Posterior cingulate gyrus (tissue), 11 donors: ENCODE measurements at regions not wholly inside any gene's neighbourhood (a gene's known extent, or its start where the extent isn't known, plus 50 kb on each side); places are given as distances from the start of the nearest gene placed in this dataset.
A peak's percentile ranks its signal among the peaks of the same experiment; 100 is the strongest.
"Not testable (repeated sequence)": the region's sequence is repeated elsewhere in the genome, so short reads cannot be mapped to it uniquely, and the experiment has no call there.

Experiments used
- DNase-seq, 10 donors: peaks; one replicate each; pipeline versions ENCODE4 v3.0.0 to v3.0.0-alpha.2; 2020 to 2021; ENCODE audit warnings: mixed read lengths in 3 of 10
- intact Hi-C: fragments of 100-400 bp; cut with DNase I; formaldehyde crosslinking; loops from one replicate; pipeline ENCODE4 v1.15.1; 2023

DNA sequence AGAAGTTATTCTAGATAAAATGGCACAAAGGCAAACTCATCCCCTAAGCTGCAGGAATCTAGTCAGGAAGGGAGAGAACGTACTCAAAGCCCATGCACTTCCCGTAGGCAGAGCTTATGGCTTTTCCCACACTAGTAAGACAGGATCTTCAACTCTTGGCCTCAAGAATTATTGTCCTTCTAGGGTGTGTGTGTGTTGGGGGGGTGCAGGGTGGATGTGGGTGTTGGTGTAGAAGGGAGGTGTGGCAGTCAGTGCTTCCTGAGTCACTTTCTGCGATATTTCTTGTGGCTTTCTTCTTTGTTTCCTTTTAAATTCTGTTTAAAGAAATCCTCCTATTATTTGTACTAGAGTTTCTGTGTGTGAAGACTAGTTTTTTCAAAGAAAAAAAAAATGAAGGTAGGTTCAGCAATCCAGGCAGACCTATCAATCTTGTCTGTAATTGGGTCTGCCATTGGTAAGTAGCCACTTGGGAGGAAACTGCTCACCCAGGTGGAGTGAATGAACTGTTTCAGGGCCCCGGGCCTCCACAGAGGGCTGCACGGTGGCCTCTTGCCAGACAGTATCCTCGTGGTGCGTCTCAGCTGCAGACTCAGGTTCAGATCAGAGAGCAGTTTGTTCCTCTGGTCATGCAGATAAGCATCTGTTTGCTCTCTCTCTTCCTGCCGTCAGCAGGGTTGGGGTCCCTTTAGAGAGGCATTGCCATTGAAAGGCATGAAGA, 131.9 kb downstream of the NPR3 start:
- DNase-seq, result peak in 2 of 10 donors; percentile 57 to 68
- intact Hi-C loops, result no loop called here

DNA sequence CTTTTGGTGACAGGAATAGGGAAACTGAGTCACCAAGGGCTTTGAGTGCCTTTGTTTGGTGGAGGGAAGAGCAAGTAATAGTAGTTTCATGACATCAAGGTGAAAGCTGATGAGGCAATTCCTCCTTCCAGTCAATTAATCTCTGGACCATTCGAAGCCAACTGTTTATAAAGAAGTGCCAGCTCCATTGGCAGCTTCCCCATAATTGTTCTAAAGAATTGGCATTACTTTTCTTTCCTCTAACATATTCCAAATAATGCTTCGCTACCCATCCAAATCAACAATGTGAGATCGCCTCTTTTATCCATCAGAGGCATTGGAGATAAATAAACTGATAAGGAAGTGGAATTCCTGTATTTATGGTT, 132.4 kb downstream of the NPR3 start:
- intact Hi-C loops, result no loop called here

DNA sequence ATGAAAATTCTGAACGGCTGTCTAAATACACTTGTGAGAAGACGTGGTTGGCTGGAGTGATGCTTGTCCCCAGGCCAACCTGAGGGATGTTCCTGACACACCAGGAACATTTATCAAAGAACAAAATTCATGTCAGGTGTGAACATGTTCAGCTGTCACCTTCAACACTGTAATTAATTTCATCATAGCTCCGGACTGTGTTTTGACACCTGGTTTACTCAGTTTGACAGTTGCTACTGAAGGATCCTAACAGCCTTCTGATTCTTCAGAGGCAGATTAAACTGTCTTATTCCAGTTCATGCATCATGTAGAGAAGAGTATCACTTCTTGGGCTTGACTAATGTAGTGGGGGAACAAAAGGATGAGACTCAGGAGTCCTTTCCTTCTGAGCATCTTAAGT, 134.1 kb downstream of the NPR3 start:
- intact Hi-C loops, result no loop called here
- no peak for DNase-seq

More for the DNA sequence above, 132.4 kb downstream of the NPR3 start:
- no peak for DNase-seq

DNA sequence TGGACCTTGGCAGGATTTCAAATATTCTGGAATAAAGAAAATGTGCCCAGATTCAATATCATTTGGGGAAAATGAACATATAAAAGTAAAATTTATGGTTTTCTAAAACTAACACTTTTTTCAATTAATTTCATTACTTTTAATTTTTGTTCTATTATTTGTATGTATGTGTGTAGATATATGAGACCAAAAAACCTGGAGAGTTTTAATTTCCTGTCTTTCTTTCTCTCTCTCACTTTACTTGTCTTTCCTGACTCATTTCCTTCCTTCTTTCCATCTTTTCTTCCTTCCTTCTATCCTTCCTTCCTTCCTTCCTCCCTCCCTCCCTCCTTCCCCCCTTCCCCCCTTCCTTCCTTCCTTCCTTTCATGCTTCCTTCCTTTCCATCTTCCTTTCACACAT, 137.0 kb downstream of the NPR3 start:
- intact Hi-C loops, result no loop called here

DNA sequence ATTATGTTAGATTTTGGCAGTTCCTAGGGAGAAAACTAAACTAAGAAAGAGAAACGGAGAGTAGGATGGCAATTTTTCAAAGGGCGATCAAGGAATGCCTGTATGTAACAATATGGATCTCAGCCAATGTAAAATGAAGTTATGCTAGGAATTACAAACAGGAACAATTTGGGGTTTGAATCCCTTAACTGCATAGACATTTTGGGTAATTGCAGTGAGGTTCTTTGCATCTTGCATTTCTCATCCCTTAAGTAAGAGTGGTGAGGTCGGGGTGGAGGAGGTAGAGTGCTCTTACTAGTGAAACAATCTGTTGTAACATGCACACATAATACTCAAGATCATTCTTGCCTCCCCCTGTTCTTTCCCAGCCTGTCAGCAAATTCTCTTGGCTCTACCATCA, 137.6 kb downstream of the NPR3 start:
- intact Hi-C loops, result no loop called here
- DNase-seq, result no peak

More for the DNA sequence above, 137.0 kb downstream of the NPR3 start:
- no peak for DNase-seq

DNA sequence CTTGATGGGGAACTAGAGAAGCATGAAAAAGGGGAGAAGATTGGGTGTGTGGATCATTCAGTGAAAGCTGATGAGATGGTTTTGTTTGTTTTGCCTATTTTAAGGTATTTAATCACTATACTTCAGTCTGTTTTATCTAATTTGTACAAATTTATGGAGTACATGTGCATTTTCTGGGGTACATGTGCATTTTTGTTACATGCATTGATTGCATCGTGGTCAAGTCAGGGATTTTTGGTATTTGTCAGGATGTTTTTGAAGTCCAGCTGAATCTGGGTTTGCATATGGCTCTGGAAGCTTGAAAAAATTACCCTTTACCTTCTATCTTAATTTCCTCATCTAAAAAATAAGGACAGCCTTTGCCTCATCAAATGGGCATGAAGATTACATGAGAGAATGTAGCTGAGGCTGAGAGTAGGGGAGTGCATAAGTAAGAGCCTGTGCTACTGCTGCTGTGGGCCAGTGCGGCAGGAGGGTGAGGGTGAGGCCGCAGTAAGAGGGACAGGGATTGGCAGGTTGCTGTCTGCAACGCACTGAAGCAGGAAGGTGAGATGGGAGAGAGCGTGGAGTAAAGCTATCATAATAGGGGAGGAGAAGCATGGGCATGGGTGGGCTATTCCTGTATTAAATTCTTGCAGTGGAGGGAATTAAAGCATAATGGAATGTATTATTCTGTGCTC, 139.8 kb downstream of the NPR3 start:
- intact Hi-C loops, result no loop called here
- no peak for DNase-seq

DNA sequence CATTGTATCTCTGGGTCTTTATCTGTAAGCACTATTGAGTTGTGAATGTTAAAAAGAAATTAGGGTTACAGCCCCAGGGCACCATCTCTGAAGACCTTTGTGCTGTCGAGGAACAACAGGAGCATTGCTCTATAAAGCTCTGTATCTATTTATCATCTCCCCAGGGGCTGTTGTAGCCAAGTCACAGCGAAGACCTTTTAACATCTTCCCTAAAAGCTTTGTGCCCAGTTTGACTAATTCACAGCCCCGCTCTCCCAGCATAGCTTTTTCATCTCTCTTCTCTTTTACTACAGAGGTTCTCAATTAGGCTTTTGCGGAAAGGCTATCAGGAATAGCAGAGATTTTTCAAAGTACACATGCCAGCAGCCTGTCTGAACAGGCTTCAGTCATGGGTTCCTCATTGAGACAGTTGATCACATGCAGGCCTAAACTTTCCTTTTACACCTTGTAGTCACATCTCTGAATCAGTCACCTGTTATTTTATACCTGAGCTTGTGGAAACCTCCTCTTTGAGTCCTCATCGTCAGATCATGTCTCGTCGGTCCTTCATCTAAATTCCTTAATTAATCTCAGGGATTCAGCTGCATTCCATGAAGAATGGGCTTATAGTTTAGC, 140.5 kb downstream of the NPR3 start:
- intact Hi-C loops, result no loop called here
- no peak for DNase-seq

DNA sequence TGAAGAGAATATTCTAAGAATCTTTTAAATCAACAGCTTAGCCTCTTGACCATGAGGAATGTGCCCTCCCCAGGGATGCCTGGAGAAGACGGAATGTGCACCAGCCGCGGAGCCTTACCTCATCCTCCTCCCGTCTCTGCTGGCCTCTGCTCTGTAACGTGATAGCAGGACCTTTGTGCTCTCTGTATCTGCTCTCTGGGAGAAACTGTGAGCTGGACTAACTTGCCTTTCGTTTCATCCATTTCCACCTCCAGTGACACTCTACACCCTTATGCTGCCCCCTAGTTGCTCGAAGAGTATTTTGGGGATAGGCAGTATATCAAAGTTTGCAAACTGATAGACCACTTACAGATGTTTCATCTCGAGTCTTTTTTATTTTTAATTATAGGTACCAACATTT, 141.4 kb downstream of the NPR3 start:
- intact Hi-C loops, result no loop called here
- no peak for DNase-seq

DNA sequence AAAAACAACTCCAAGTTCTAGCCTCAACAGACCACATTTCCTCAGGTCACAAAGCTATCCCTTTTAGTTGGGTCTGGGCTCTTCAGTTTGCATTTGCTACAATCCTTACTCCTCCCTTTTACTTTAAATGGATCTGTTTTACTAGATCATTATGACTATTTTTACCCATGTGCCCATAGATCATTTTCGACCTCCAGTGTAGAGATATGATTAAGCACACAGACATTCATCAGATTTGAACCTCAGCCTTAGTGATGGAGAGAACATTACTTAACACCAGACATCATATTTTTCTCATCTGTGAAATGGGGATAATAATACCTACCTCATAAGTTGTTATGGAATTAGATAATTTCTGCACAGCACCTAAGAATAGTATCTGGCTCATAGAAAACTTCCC, 141.9 kb downstream of the NPR3 start:
- intact Hi-C loops, result no loop called here
- DNase-seq, result no peak

DNA sequence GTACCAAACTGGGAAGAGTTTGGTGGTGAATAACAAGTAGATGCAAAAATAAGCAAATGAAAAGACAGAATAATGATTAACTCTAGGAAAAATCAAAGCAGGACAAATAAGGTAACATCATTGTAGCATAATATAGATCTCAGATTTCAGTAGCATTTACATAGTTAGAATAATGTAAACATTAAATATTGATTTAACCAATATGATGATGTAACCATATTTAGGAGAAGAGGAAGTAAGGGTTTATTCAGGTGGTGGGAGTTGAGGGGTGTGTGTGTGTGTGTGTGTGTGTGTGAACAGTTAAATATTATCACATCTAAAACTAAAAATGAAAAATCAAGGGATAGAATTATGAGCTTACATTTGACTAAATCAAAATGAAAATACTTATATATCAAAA, 143.4 kb downstream of the NPR3 start:
- intact Hi-C loops, result no loop called here

DNA sequence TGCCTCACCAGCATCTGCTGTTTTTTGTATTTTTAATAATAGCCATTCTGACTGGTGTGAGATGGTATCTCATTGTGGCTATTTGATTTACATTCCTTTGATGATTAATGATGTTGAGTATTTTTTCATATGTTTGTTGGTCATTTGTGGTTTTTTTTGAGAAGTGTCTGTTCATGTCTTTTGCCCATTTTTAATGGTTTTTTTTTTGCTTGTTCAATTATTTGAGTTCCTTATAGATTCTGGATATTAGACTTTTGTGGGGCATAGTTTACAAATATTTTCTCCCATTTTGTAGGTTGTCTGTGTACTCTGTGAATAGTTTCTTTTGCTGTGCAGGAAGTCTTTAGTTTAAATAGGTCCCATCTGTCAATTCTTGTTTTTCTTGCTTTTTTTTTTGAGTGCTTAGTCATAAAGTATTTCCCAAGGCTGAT, 148.1 kb downstream of the NPR3 start:
- intact Hi-C loops, result no loop called here
- no peak for DNase-seq

More for the DNA sequence above, 143.4 kb downstream of the NPR3 start:
- DNase-seq, result no peak

DNA sequence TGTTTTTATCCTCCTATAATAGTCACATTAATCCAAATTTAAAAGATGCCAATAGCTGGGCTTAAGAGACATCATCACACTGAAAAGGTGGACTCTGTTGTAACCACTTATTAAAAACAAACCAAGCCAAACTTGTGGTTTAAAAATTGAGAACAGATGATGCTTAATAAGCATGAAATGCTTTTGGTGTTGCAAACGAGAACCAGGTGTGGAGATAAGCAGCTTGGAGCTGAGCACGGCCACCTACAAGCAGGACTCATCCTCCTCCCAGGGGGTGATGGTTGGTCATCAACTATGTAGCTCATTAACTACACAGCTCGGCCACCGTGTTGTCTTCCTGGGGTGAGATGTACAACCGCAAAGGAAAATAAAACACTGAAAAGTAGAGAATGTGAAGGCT, 154.4 kb downstream of the NPR3 start:
- intact Hi-C loops, result no loop called here
- DNase-seq, result no peak

DNA sequence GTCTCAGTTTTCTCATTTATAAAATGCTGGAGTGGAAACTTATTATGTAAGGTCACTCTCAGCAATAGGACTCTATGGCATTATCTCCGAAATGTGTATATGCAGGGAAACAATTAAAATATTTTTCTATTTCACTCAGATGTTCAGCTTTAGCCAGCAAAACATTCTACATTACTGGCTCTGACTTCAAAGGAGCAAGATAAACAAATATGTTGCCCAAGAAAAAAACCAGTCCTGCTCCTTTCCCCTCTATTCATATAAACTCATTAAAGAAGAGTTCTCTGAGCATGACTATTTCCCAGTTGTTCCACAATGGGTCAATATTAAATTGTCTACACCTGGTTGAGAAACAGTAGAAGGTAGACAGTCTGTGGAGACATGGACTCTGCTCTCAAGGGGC, 155.0 kb downstream of the NPR3 start:
- intact Hi-C loops, result no loop called here
- DNase-seq, result no peak

DNA sequence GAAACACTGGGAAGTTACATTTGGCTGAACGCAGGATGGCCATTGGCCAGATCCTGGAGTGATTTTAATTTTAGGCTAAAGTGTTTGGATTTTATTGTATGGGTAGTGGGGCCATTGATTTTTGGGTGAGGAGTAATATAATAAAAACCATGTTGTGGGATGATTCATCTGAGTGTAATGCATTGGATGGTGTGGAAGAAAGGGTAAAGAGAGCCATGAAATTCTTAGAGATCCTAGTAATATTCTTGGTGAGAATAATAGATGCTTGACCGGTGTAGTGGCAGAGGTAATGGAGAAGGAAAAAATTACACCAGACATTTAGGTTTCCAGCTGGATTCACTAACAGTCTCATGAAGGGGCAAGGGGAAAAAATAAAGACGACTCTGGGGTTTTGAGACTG, 158.1 kb downstream of the NPR3 start:
- DNase-seq, result no peak
- intact Hi-C loops, result no loop called here

DNA sequence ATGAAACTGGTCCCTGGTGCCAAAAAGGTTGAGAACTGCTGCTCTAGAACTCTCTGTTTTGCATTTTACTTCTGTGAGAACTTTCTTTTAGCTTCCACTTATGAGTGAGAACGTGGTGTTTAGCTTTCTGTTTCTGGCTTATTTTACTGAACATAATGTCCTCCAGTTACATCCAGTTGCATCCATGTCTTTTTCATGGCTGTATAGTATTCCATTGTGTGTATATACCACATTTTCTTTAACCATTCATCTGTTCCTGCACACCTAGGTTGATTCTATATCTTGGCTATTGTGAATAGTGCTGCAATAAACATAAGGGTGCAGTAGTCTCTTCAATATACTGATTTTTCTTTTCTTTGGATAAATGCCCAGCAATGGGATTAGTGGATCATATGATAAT, 165.7 kb downstream of the NPR3 start:
- intact Hi-C loops, result no loop called here
- no peak for DNase-seq

DNA sequence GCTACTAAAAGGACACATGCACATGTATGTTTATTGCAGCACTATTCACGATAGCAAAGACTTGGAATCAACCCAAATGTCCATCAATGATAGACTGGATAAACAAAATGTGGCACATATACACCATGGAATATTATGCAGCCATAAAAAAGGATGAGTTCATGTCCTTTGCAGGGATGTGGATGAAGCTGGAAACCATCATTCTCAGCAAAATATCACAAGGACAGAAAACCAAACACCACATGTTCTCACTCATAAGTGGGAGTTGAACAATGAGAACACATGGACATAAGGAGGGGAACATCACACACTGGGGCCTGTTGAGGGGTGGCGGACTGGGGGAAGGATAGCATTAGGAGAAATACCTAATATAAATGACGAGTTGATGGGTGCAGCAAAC, 168.2 kb downstream of the NPR3 start:
- DNase-seq, intact Hi-C loops: not testable (repeated sequence)

DNA sequence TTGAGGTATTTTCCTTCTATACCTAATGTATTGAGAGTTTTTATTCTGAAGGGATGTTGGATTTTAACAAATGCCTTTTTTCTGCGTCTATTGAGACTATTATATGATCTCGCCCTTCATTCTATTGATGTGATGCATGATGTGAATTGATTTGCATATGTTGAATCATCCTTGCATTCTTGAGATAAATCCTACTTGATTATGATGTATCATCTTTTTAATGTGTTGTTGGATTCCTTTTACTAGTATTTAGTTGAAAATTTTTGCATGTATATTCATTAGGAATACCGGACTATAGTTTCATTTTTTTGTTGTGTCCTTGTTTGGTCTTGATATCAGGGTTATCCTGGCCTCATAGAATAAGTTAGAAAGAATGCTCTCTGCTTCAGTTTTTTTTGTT, 169.7 kb downstream of the NPR3 start:
- DNase-seq, result no peak
- intact Hi-C loops, result no loop called here

DNA sequence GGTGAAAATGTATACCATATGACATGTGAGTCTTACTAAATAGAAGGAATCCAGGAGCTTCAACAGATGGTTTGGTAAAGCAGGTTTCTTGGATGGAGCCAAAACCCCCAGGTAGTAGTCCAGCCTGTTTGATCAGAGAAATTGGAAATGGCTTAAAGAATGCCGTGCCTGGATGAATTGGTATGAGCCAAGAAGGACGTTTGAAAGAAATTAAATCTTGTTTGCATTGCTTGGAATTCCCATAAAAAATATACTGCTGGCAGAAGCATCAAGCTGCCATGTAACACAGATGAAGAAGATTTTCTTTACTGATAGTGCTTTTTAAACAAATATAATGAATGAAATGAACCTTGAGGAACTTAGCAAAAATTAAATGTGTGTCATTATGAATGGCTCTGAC, 176.3 kb downstream of the NPR3 start:
- no peak for DNase-seq
- intact Hi-C loops, result no loop called here

DNA sequence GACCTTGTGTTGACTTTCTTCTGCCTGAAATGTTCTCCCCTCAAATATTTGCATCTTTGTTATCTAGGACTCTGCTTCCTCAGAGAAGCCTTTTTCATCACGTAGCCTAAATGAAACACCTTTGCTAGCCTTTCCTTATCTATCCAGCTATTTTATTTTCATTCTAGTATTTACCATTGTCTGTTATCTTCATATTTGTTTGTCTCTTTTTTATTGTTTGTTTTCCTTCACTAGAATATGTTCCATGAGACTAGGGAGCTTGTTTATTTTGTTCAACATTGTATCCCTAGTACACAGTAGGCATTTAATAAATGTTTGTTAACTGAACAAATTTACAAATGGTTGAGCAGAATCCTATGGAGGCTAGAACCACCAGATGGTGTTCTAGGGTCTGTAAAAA, 178.0 kb downstream of the NPR3 start:
- intact Hi-C loops, result no loop called here
- no peak for DNase-seq

DNA sequence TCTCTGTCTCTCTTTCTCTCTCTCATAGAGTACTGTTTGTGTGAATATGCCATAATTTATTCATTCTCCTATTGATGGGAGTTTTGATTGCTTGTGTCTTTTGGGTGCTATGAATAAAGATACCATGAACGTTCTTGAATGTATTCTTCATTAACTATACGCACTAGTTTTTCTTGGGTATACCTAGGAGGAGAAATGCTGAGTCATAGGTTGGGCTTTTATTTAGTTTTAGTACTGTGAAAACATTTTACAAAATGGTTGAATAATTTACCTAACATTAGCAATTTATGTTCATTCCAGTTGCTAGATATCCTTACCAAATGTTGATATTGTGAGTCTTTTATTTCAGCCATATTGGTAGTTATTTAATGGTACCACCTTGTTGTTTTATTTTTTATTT, 192.5 kb downstream of the NPR3 start:
- no peak for DNase-seq
- intact Hi-C loops, result no loop called here

DNA sequence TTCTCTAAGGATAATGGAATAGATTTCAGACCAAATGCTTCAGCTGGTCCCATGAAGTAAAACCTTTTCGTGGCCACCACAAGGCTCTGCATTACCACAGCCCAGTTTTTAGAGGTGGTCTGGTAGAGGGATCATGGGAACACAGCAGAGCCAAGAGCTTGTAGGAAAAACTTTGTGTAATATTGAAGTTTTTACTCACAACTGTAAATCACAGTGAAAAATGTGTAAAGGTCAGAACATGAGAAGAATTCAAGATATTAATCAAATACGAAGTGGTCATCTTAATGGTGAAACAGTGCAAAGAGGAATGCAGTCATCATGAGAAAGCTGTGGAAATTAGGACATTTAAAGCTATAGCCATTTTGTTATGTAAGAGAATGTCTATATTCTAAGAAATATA, 197.5 kb downstream of the NPR3 start:
- DNase-seq, result no peak
- intact Hi-C loops, result no loop called here

DNA sequence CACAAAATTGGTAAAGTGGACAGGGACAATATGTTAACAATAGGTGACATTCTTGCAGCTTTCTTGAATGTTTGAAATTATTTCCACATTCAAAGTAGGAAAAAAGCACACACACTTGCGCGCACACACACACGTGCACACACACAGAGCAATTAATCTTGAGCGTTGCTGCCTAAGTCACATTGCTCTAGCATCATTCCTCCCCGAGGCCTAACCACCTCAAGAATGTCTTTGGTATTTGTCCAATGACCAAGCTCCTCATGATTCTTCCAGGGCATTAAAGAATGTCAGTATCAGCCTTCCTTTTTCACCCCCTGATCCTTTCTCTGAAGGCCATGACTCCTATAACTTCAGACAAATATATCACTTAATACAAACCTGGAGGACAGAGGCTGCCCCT, 198.1 kb downstream of the NPR3 start:
- intact Hi-C loops, result no loop called here
- DNase-seq, result no peak
